CD4-positive, alpha-beta T cell (primary cell): ENCODE measurements at regions not wholly inside any gene's neighbourhood (a gene's known extent, or its start where the extent isn't known, plus 50 kb on each side); places are given as distances from the start of the nearest gene placed in this dataset.

Experiments used
- ATAC-seq: fragments of 200-7000 bp; cut with Tn5 transposase; one replicate; pipeline ENCODE4 v1.10.0; 2022; ENCODE audit warnings: mild to moderate bottlenecking; ENCODE audit not compliant: poor library complexity
- CTCF ChIA-PET: fragments of 350-600 bp; sonication (Branson Sonifier 250); formaldehyde crosslinking; loops from one replicate; lab custom pipeline; 2021; ENCODE audit warnings: antibody characterized with exemption, inconsistent platforms; lab: Charles Lee
- POLR2A ChIA-PET: fragments of 350-600 bp; sonication (Branson Sonifier 250); formaldehyde crosslinking; loops from one replicate; lab custom pipeline; 2021; ENCODE audit warnings: antibody characterized with exemption, inconsistent platforms; lab: Charles Lee
- DNase-seq, 14 experiments: peaks; one replicate each; pipeline ENCODE4 v3.0.0-alpha.2; 2013 to 2020; ENCODE audit warnings: mixed read lengths in 2 of 14
- H3K27ac ChIP-seq, 2 donors: one replicate each; pipeline versions ENCODE4 v1.5.1 to v1.7.0; 2013; ENCODE audit warnings: low read length in 2 of 2, low read depth in 1 of 2, mild to moderate bottlenecking in 1 of 2
- H3K27me3 ChIP-seq, 2 experiments: 1 replicate in 1 of 2; 2 replicates in 1 of 2; pipeline versions ENCODE4 v1.6.1 to v1.7.0; 2013; ENCODE audit warnings: low read length in 2 of 2, control low read depth in 1 of 2, mild to moderate bottlenecking in 1 of 2, moderate library complexity in 1 of 2; ENCODE audit not compliant: insufficient read depth in 2 of 2, control insufficient read depth in 1 of 2
- H3K36me3 ChIP-seq: one replicate; pipeline ENCODE4 v1.6.1; 2013; ENCODE audit warnings: low read length, control low read depth; ENCODE audit not compliant: insufficient read depth
- H3K4me1 ChIP-seq: one replicate; pipeline ENCODE4 v1.6.1; 2013; ENCODE audit warnings: low read length, control low read depth; ENCODE audit not compliant: insufficient read depth
- H3K4me3 ChIP-seq: one replicate; pipeline ENCODE4 v1.5.1; 2013; ENCODE audit warnings: mild to moderate bottlenecking, low read length, moderate library complexity
- H3K9me3 ChIP-seq, 2 experiments: 1 replicate in 1 of 2; 2 replicates in 1 of 2; pipeline versions ENCODE4 v1.6.1 to v1.7.0; 2013; ENCODE audit warnings: low read length in 2 of 2, mild to moderate bottlenecking in 2 of 2, control low read depth in 1 of 2, moderate library complexity in 1 of 2; ENCODE audit not compliant: control insufficient read depth in 1 of 2, insufficient read depth in 1 of 2
- H3K27ac Mint-ChIP-seq: one replicate; pipeline ENCODE4 v1.8.0; 2020; ENCODE audit warnings: mixed read lengths
- H3K27me3 Mint-ChIP-seq: one replicate; pipeline ENCODE4 v1.8.0; 2021; ENCODE audit warnings: mixed read lengths
- H3K36me3 Mint-ChIP-seq: one replicate; pipeline ENCODE4 v1.8.0; 2021; ENCODE audit warnings: low read depth, mixed read lengths
- H3K4me1 Mint-ChIP-seq: one replicate; pipeline ENCODE4 v1.8.0; 2021; ENCODE audit warnings: low read depth, mixed read lengths
- H3K4me3 Mint-ChIP-seq: one replicate; pipeline ENCODE4 v1.8.0; 2020; ENCODE audit warnings: mild to moderate bottlenecking, mixed read lengths
- H3K9me3 Mint-ChIP-seq: one replicate; pipeline ENCODE4 v1.8.0; 2020; ENCODE audit warnings: mixed read lengths
- CTCF ChIP-seq: fragments of 200-600 bp; IDR thresholded peaks from one replicate; pipeline ENCODE4 v1.8.0; 2022; ENCODE audit warnings: antibody characterized with exemption, mild to moderate bottlenecking
- intact Hi-C, 2 experiments: fragments of 100-400 bp; cut with DNase I in 1 of 2; cut with micrococcal nuclease in 1 of 2; formaldehyde crosslinking; loops; one replicate each; pipeline versions ENCODE4 v1.15.1 to v1.9.0; 2023 to 2025; cut with DNase I, micrococcal nuclease

GRCh38 chr2:157106950-157107349, 150.6 kb upstream of the GALNT5 start:
- Histone ChIP-seq H3K9me3 (peaks cover 7% of the 10 kb centered on the region in 2 experiments), H3K27me3 (no peaks in the 10 kb centered on the region), H3K36me3 (no peaks in the 10 kb centered on the region), H3K4me1 (no peaks in the 10 kb centered on the region), H3K4me3 (no peak overlapping the region), H3K27ac (no peak overlapping the region)
- Mint-ChIP-seq H3K4me3 (no peak overlapping the region), H3K27me3 (peaks cover 4% of the 10 kb centered on the region), H3K4me1 (no peaks in the 10 kb centered on the region), H3K36me3 (no peaks in the 10 kb centered on the region), H3K27ac (no peak overlapping the region), H3K9me3 (peaks cover 8% of the 10 kb centered on the region)
- no peak for TF ChIP-seq CTCF
- no peak for DNase-seq
- intact Hi-C loops = no loop called here
- CTCF ChIA-PET = no interaction called here
- no peak for ATAC-seq
- POLR2A ChIA-PET = no interaction called here

GRCh38 chr2:157107460-157107859, 150.0 kb upstream of the GALNT5 start:
- Mint-ChIP-seq H3K36me3 (no peaks in the 10 kb centered on the region), H3K4me3 (no peak overlapping the region), H3K27ac (no peak overlapping the region), H3K27me3 (peaks cover 4% of the 10 kb centered on the region), H3K4me1 (no peaks in the 10 kb centered on the region), H3K9me3 (peaks cover 8% of the 10 kb centered on the region)
- ATAC-seq = no peak
- H3K27me3 ChIP-seq = no peaks in the 10 kb centered on the region
- H3K4me3 ChIP-seq = no peak overlapping the region
- no peak for TF ChIP-seq CTCF
- H3K27ac ChIP-seq = no peak overlapping the region
- DNase-seq = no peak
- ChIA-PET CTCF (no interaction called here), POLR2A (no interaction called here)
- no peaks in the 10 kb centered on the region for H3K4me1 ChIP-seq
- intact Hi-C loops = no loop called here
- peaks cover 7% of the 10 kb centered on the region in 2 experiments for H3K9me3 ChIP-seq
- no peaks in the 10 kb centered on the region for H3K36me3 ChIP-seq

- H3K9me3 Mint-ChIP-seq = peaks cover 8% of the 10 kb centered on the region
- DNase-seq (no peak), ATAC-seq (no peak)
- H3K36me3 Mint-ChIP-seq = no peaks in the 10 kb centered on the region
- POLR2A ChIA-PET = no interaction called here
- Histone ChIP-seq H3K4me1 (no peaks in the 10 kb centered on the region), H3K27me3 (no peaks in the 10 kb centered on the region), H3K9me3 (peaks cover 7% of the 10 kb centered on the region in 2 experiments), H3K36me3 (no peaks in the 10 kb centered on the region), H3K27ac (no peak overlapping the region), H3K4me3 (no peak overlapping the region)
- no peaks in the 10 kb centered on the region for H3K4me1 Mint-ChIP-seq
- H3K27me3 Mint-ChIP-seq = peaks cover 4% of the 10 kb centered on the region
- TF ChIP-seq CTCF = no peak
- CTCF ChIA-PET = no interaction called here
- intact Hi-C loops = no loop called here
- no peak overlapping the region for H3K27ac Mint-ChIP-seq
- H3K4me3 Mint-ChIP-seq = no peak overlapping the region
Measured at GRCh38 chr2:157107877-157108276, 149.6 kb upstream of the GALNT5 start.
